ENCODE measurements at regions not wholly inside any gene's neighbourhood (a gene's known extent, or its start where the extent isn't known, plus 50 kb on each side); places are given as distances from the start of the nearest gene placed in this dataset.

DNA sequence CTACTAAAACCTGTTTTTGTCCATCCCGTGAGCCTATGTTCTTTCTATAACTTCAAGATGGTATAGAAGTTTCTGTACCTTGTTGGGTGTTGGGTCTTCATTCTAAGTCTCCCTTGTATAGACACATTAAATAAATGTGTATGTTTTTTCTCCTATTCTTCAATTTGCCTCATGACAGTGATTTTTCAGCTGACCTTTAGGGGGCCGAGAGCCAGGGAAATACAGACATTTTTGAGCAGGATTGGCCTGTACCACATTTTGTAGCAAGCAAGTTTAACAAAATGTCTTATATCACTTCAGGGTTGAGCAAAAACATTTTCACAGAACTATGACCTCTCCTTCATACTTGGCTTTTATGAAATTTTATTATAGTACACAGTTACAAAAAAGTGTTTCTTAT is 495.4 kb upstream of the CDH7 start:
- TF ChIP-seq, protein P1, sequence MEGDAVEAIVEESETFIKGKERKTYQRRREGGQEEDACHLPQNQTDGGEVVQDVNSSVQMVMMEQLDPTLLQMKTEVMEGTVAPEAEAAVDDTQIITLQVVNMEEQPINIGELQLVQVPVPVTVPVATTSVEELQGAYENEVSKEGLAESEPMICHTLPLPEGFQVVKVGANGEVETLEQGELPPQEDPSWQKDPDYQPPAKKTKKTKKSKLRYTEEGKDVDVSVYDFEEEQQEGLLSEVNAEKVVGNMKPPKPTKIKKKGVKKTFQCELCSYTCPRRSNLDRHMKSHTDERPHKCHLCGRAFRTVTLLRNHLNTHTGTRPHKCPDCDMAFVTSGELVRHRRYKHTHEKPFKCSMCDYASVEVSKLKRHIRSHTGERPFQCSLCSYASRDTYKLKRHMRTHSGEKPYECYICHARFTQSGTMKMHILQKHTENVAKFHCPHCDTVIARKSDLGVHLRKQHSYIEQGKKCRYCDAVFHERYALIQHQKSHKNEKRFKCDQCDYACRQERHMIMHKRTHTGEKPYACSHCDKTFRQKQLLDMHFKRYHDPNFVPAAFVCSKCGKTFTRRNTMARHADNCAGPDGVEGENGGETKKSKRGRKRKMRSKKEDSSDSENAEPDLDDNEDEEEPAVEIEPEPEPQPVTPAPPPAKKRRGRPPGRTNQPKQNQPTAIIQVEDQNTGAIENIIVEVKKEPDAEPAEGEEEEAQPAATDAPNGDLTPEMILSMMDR (IDR thresholded peaks at IDR 0.05; ENCODE audit: extremely low read depth, missing control alignments) = no peak
- DNase-seq (ENCODE audit: low spot score) = no peak

DNA sequence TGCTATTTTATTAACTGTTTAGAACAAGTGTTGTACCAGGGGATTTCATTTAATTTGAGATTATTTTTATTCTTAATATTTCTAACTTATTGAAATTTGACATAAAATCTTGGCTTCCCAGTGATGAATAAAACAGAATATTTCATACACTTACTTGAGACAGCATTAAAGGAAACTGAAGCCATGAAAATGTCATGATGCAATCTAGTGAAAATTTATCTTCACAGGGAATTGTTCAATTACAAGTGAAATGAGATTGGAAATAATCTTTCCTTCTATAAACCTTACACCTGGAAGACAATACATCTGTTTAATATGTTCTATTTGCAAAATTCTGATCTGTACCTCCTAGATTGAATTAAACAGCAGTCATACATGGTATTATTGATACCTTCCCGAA is 511.0 kb upstream of the CDH7 start:
- TF ChIP-seq, protein P1 (IDR thresholded peaks at IDR 0.05; ENCODE audit: extremely low read depth, missing control alignments) = no peak
- no peak for DNase-seq (ENCODE audit: low spot score)

DNA sequence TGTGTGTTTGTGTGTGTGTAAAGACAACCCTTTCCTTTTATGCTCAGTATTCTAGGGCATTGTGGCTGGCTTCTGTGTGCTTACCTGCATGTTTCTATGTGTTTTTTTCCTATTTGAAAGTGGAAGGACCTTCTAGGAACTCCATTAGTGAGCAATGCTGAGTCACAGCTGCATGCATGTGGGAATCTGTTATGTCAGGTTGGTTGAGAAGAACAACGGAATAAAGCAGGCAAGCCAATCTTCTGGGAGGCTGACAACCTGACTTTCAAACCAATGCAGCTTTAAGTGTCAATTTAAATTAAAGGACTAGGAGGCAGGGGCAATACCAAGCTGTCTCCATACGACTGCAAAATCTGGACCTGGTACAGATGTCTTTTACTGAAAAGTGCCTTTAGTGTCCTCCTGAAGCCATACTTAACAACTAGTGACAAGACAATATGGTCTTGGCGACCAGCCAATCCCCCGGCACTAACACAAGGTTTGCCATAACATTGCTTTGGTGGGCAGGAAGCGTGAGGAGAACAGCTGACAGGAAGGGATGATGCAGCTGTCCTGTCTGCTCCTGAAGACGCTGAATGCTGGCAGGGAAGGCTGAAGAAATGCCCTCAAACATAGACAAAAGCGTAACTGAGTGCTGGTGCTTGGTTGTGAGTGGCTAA is 514.7 kb upstream of the CDH7 start:
- TF ChIP-seq, protein P1 (IDR thresholded peaks at IDR 0.05; ENCODE audit: extremely low read depth, missing control alignments) = no peak
- DNase-seq (ENCODE audit: low spot score) = no peak

DNA sequence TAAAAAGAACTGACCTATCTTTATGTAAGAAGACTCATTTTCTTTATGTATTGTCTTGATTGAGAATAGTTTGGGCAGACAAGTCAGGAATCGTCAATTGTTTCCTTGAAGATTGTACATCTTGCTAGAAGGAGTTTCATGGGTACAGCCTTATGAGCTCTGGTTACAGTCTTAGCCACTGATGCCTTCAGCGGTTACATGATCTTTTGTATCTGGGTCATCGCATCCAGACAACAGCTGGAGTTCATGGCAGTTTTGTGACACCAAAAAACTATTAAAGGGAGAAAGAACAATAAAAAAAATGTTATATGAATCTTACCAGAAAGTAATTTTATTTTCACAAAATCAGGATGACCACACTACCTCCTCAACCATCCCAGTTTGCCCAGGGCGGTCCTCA is 520.5 kb upstream of the CDH7 start:
- TF ChIP-seq, protein P1 (IDR thresholded peaks at IDR 0.05; ENCODE audit: extremely low read depth, missing control alignments) = no peak
- DNase-seq (ENCODE audit: low spot score) = no peak

DNA sequence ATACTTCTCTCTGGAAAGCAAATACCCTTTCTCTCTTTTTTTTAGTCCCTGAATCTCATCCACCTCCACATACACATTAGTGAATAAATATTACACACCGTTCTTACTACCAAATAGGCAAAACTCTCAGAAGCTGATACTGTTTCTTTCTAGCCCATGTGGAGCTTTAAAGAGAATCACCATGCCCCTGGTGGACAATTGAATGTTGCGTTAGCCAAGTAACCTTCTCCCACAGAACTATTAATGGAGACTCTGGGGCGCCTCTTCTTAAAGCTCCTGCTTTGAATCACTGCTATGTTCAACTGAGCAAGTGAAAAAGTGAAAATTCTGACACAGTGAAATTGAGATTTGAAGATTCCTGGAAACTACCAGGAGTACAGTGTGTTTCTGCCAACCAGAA is 522.8 kb upstream of the CDH7 start:
- TF ChIP-seq, protein P1 (IDR thresholded peaks at IDR 0.05; ENCODE audit: extremely low read depth, missing control alignments) = no peak
- no peak for DNase-seq (ENCODE audit: low spot score)

DNA sequence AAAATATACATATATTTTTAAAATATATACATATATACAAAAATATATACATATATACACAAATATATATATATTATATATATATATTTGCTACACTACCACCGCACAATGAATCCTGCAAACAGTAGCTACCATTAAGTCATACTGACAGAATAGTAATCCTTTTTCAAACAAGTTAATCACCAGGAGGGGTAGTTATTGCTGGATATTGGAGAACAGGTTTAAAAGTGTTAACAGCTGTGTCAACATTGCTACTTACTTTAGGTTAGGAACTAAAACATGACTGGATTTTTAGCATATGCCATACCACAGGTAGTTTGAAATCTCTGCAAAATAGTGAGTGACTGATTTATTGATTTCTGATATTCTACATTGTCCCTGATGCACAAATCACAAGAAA is 529.1 kb upstream of the CDH7 start:
- DNase-seq (ENCODE audit: low spot score) = no peak
- TF ChIP-seq, protein P1 (IDR thresholded peaks at IDR 0.05; ENCODE audit: extremely low read depth, missing control alignments) = no peak

DNA sequence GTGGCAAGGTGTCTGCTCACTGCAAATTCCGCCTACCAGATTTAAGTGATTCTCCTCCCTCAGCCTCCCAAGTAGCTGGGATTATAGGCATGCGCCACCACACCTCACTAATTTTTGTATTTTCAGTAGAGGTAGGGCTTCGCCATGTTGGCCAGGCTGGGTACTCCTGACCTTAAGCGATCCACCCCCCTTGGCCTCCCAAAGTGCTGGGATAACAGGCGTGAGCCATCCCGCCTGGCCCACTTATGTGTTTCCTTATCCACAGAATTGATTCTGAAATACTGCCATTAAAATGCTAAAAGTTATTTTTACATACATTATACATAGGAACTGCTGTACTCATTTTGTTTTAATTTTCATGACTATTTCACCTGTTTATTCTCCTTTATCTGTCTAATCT is 529.7 kb upstream of the CDH7 start:
- TF ChIP-seq, protein P1 (IDR thresholded peaks at IDR 0.05; ENCODE audit: extremely low read depth, missing control alignments) = no peak
- DNase-seq (ENCODE audit: low spot score) = no peak

All from GM20000 (cell line).